ENCODE measurements at regions not wholly inside any gene's neighbourhood (a gene's known extent, or its start where the extent isn't known, plus 50 kb on each side); places are given as distances from the start of the nearest gene placed in this dataset.
"Not testable (repeated sequence)": the region's sequence is repeated elsewhere in the genome, so short reads cannot be mapped to it uniquely, and the experiment has no call there.

GRCh38 chr12:74281401-74282180, 256.0 kb upstream of the ATXN7L3B start:
- not testable (repeated sequence) for H3K27me3 Mint-ChIP-seq; DNase-seq; H3K4me1 Mint-ChIP-seq; H3K27ac Mint-ChIP-seq; H3K36me3 Mint-ChIP-seq; ATAC-seq (ENCODE audit: low read depth in 2 of 2); H3K4me3 Mint-ChIP-seq
- peaks cover 0 to 12% (median 7%) of the 10 kb centered on the region in 7 donors for H3K9me3 Mint-ChIP-seq

- no peaks in the 10 kb centered on the region for H3K36me3 Mint-ChIP-seq
- peaks cover 0 to 5% (median 0%) of the 10 kb centered on the region in 7 donors for H3K9me3 Mint-ChIP-seq
- no peak overlapping the region for H3K27ac Mint-ChIP-seq
- ATAC-seq (ENCODE audit: low read depth in 2 of 2) (no peak), DNase-seq (no peak)
- no peak overlapping the region for H3K4me3 Mint-ChIP-seq
- no peaks in the 10 kb centered on the region for H3K27me3 Mint-ChIP-seq
- H3K4me1 Mint-ChIP-seq: no peaks in the 10 kb centered on the region
Measured at GRCh38 chr12:74283646-74284045, 254.0 kb upstream of the ATXN7L3B start.

- no peaks in the 10 kb centered on the region for H3K27me3 Mint-ChIP-seq
- no peak overlapping the region for H3K27ac Mint-ChIP-seq
- no peaks in the 10 kb centered on the region for H3K4me1 Mint-ChIP-seq
- ATAC-seq (ENCODE audit: low read depth in 2 of 2) (no peak), DNase-seq (no peak)
- no peak overlapping the region for H3K4me3 Mint-ChIP-seq
- no peaks in the 10 kb centered on the region for H3K36me3 Mint-ChIP-seq
- H3K9me3 Mint-ChIP-seq: peaks cover 0 to 2% (median 0%) of the 10 kb centered on the region in 7 donors
Measured at GRCh38 chr12:74285773-74286172, 251.9 kb upstream of the ATXN7L3B start.

- peaks cover 0 to 2% (median 0%) of the 10 kb centered on the region in 7 donors for H3K9me3 Mint-ChIP-seq
- H3K36me3 Mint-ChIP-seq: no peaks in the 10 kb centered on the region
- no peak overlapping the region for H3K27ac Mint-ChIP-seq
- no peak overlapping the region for H3K4me3 Mint-ChIP-seq
- no peaks in the 10 kb centered on the region for H3K27me3 Mint-ChIP-seq
- no peak for DNase-seq
- no peaks in the 10 kb centered on the region for H3K4me1 Mint-ChIP-seq
- ATAC-seq (ENCODE audit: low read depth in 2 of 2): no peak
Measured at GRCh38 chr12:74286254-74286653, 251.4 kb upstream of the ATXN7L3B start.

GRCh38 chr12:74292351-74293194, 245.1 kb upstream of the ATXN7L3B start:
- ATAC-seq (ENCODE audit: low read depth in 2 of 2): no peak
- Mint-ChIP-seq H3K4me1 (no peaks in the 10 kb centered on the region), H3K4me3 (no peak overlapping the region), H3K27ac (no peak overlapping the region), H3K27me3 (no peaks in the 10 kb centered on the region), H3K36me3 (no peaks in the 10 kb centered on the region), H3K9me3 (no peaks in the 10 kb centered on the region)
- peak; percentile 0 for DNase-seq

- no peak for DNase-seq
- no peak for ATAC-seq (ENCODE audit: low read depth in 2 of 2)
- Mint-ChIP-seq H3K4me1 (no peaks in the 10 kb centered on the region), H3K4me3 (no peak overlapping the region), H3K36me3 (no peaks in the 10 kb centered on the region), H3K9me3 (no peaks in the 10 kb centered on the region), H3K27ac (no peak overlapping the region), H3K27me3 (no peaks in the 10 kb centered on the region)
Measured at GRCh38 chr12:74293689-74294131, 243.9 kb upstream of the ATXN7L3B start.

- Mint-ChIP-seq H3K36me3 (no peaks in the 10 kb centered on the region), H3K4me3 (no peak overlapping the region), H3K27me3 (no peaks in the 10 kb centered on the region), H3K4me1 (no peaks in the 10 kb centered on the region), H3K9me3 (peaks cover 0 to 2% (median 0%) of the 10 kb centered on the region in 7 donors), H3K27ac (peak overlapping the region in 1 of 6 donors; percentile 37)
- DNase-seq (no peak), ATAC-seq (ENCODE audit: low read depth in 2 of 2) (no peak)
Measured at GRCh38 chr12:74317078-74317601, 220.5 kb upstream of the ATXN7L3B start.

- no peaks in the 10 kb centered on the region for H3K27me3 Mint-ChIP-seq
- no peak overlapping the region for H3K27ac Mint-ChIP-seq
- ATAC-seq (ENCODE audit: low read depth in 2 of 2): no peak
- no peak overlapping the region for H3K4me3 Mint-ChIP-seq
- no peaks in the 10 kb centered on the region for H3K4me1 Mint-ChIP-seq
- DNase-seq: no peak
- peaks cover 0 to 2% (median 0%) of the 10 kb centered on the region in 7 donors for H3K9me3 Mint-ChIP-seq
- H3K36me3 Mint-ChIP-seq: no peaks in the 10 kb centered on the region
Measured at GRCh38 chr12:74317741-74318140, 219.9 kb upstream of the ATXN7L3B start.

GRCh38 chr12:74319886-74320285, 217.7 kb upstream of the ATXN7L3B start:
- Mint-ChIP-seq H3K9me3 (peaks cover 0 to 2% (median 0%) of the 10 kb centered on the region in 7 donors), H3K4me3 (no peak overlapping the region), H3K4me1 (no peaks in the 10 kb centered on the region), H3K27ac (no peak overlapping the region), H3K36me3 (no peaks in the 10 kb centered on the region), H3K27me3 (no peaks in the 10 kb centered on the region)
- ATAC-seq (ENCODE audit: low read depth in 2 of 2) (no peak), DNase-seq (no peak)

- Mint-ChIP-seq H3K27me3 (no peaks in the 10 kb centered on the region), H3K9me3 (peaks cover 0 to 2% (median 0%) of the 10 kb centered on the region in 7 donors), H3K36me3 (no peaks in the 10 kb centered on the region), H3K4me3 (no peak overlapping the region), H3K27ac (no peak overlapping the region), H3K4me1 (no peaks in the 10 kb centered on the region)
- no peak for ATAC-seq (ENCODE audit: low read depth in 2 of 2)
- no peak for DNase-seq
Measured at GRCh38 chr12:74321381-74321780, 216.3 kb upstream of the ATXN7L3B start.

GRCh38 chr12:74322792-74323191, 214.8 kb upstream of the ATXN7L3B start:
- Mint-ChIP-seq H3K9me3 (no peaks in the 10 kb centered on the region), H3K4me3 (no peak overlapping the region), H3K27ac (no peak overlapping the region), H3K4me1 (no peaks in the 10 kb centered on the region), H3K36me3 (no peaks in the 10 kb centered on the region), H3K27me3 (no peaks in the 10 kb centered on the region)
- no peak for DNase-seq
- ATAC-seq (ENCODE audit: low read depth in 2 of 2): no peak

GRCh38 chr12:74328623-74329022, 209.0 kb upstream of the ATXN7L3B start:
- DNase-seq (no peak), ATAC-seq (ENCODE audit: low read depth in 2 of 2) (no peak)
- Mint-ChIP-seq H3K36me3 (no peaks in the 10 kb centered on the region), H3K27ac (no peak overlapping the region), H3K9me3 (no peaks in the 10 kb centered on the region), H3K4me1 (no peaks in the 10 kb centered on the region), H3K27me3 (no peaks in the 10 kb centered on the region), H3K4me3 (no peak overlapping the region)

- Mint-ChIP-seq H3K36me3 (no peaks in the 10 kb centered on the region), H3K27me3 (peaks cover 0 to 3% (median 0%) of the 10 kb centered on the region in 3 donors), H3K4me1 (no peaks in the 10 kb centered on the region), H3K27ac (no peak overlapping the region), H3K4me3 (no peak overlapping the region), H3K9me3 (no peaks in the 10 kb centered on the region)
- ATAC-seq (ENCODE audit: low read depth in 2 of 2) (no peak), DNase-seq (no peak)
Measured at GRCh38 chr12:74334780-74335179, 202.9 kb upstream of the ATXN7L3B start.

- DNase-seq (no peak), ATAC-seq (ENCODE audit: low read depth in 2 of 2) (no peak)
- no peaks in the 10 kb centered on the region for H3K9me3 Mint-ChIP-seq
- H3K27me3 Mint-ChIP-seq: peaks cover 0 to 3% (median 0%) of the 10 kb centered on the region in 3 donors
- no peaks in the 10 kb centered on the region for H3K36me3 Mint-ChIP-seq
- no peak overlapping the region for H3K27ac Mint-ChIP-seq
- H3K4me1 Mint-ChIP-seq: no peaks in the 10 kb centered on the region
- H3K4me3 Mint-ChIP-seq: no peak overlapping the region
Measured at GRCh38 chr12:74337951-74338350, 199.7 kb upstream of the ATXN7L3B start.
